ENCODE measurements at regions not wholly inside any gene's neighbourhood (a gene's known extent, or its start where the extent isn't known, plus 50 kb on each side); places are given as distances from the start of the nearest gene placed in this dataset.

DNA sequence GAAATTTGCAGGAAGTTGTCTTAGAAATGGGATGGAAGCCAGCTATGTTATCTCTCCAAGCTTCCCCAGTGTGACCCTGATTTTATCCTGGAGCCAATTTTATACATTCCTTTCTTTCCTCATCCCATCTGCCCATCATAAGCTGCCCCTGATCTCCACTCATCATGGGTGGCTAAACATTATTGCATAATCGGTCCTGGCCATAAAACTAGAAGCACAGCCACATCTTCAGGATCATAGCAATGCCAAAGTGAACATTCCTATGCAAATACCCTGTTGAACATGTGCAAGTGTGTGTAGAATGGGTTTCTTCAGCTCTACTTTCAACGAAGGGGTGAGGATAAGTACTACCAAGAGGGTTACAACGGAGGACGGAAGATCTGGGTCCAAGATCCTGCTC, 50.6 kb upstream of the COG2 start:
- no peak for DNase-seq
- H3K27ac ChIP-seq (ENCODE audit: insufficient read depth in 1 of 2, low read depth in 1 of 2, low read length in 2 of 2, poor library complexity in 1 of 2, severe bottlenecking in 2 of 2), result no peak overlapping the region
- H3K4me1 ChIP-seq (ENCODE audit: control extremely low read depth in 1 of 4, control insufficient read depth in 4 of 4, insufficient read depth in 4 of 4, low read length in 3 of 4), result no peaks in the 10 kb centered on the region
- no peaks in the 10 kb centered on the region for H3K36me3 ChIP-seq (ENCODE audit: control insufficient read depth in 4 of 4, insufficient read depth in 4 of 4, low read length in 3 of 4)
- H3K9me3 ChIP-seq (ENCODE audit: control extremely low read depth in 1 of 5, control insufficient read depth in 4 of 5, insufficient read depth in 2 of 5, low read depth in 1 of 5, low read length in 4 of 5), result peaks cover 0 to 9% (median 0%) of the 10 kb centered on the region in 5 experiments
- POLR2A ChIA-PET, result no interaction called here
- H3K4me3 ChIP-seq (ENCODE audit: control insufficient read depth in 1 of 7, extremely low read depth in 1 of 7, insufficient read depth in 4 of 7, low read depth in 2 of 7, low read length in 6 of 7), result no peak overlapping the region
- WGBS (ENCODE audit: insufficient coverage), result 95% methylated on average over 4 of the region's 4 CpGs
- CTCF ChIA-PET, result interaction anchor here (1.1 kb wide), 1 partner anchor 10 kb away, joined by 3 read pairs; no protein-coding TSS in a partner anchor
- H3K27me3 ChIP-seq (replicated peaks in 2 of 5; ENCODE audit: control insufficient read depth in 4 of 5, insufficient read depth in 5 of 5, low read length in 4 of 5), result peaks cover 0 to 12% (median 5%) of the 10 kb centered on the region in 5 experiments

GRCh38 chr1:230589951-230590350, 52.3 kb upstream of the COG2 start:
- Histone ChIP-seq H3K27me3 (replicated peaks in 2 of 5; ENCODE audit: control insufficient read depth in 4 of 5, insufficient read depth in 5 of 5, low read length in 4 of 5) (peaks cover 0 to 12% (median 5%) of the 10 kb centered on the region in 5 experiments), H3K4me1 (ENCODE audit: control extremely low read depth in 1 of 4, control insufficient read depth in 4 of 4, insufficient read depth in 4 of 4, low read length in 3 of 4) (no peaks in the 10 kb centered on the region), H3K9me3 (ENCODE audit: control extremely low read depth in 1 of 5, control insufficient read depth in 4 of 5, insufficient read depth in 2 of 5, low read depth in 1 of 5, low read length in 4 of 5) (peaks cover 0 to 12% (median 0%) of the 10 kb centered on the region in 5 experiments), H3K36me3 (ENCODE audit: control insufficient read depth in 4 of 4, insufficient read depth in 4 of 4, low read length in 3 of 4) (no peaks in the 10 kb centered on the region), H3K4me3 (ENCODE audit: control insufficient read depth in 1 of 7, extremely low read depth in 1 of 7, insufficient read depth in 4 of 7, low read depth in 2 of 7, low read length in 6 of 7) (no peak overlapping the region), H3K27ac (ENCODE audit: insufficient read depth in 1 of 2, low read depth in 1 of 2, low read length in 2 of 2, poor library complexity in 1 of 2, severe bottlenecking in 2 of 2) (no peak overlapping the region)
- DNase-seq, result no peak
- POLR2A ChIA-PET, result no interaction called here
- WGBS (ENCODE audit: insufficient coverage), result no CpG with 5 or more reads among the region's 2 CpGs
- CTCF ChIA-PET, result no interaction called here

DNA sequence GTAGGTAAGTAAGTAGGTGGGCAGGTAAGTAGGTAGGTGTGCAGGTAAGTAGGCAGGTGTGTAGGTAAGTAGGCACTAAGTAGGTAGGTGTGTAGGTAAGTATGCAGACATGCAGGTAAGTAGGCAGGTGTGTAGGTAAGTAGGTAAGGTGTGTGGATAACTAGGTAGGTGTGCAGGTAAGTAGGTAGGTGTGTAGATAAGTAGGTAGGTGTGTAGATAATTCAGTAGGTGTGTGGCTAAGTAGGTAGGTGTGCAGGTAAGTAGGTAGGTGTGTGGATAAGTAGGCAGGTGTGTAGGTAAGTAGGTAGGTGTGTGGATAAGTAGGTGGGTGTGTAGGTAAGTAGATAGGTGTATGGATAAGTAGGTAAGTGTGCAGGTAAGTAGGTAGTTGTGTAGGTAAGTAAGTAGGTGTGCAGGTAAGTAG, 53.9 kb upstream of the COG2 start:
- Histone ChIP-seq H3K4me3 (ENCODE audit: control insufficient read depth in 1 of 7, extremely low read depth in 1 of 7, insufficient read depth in 4 of 7, low read depth in 2 of 7, low read length in 6 of 7) (no peak overlapping the region), H3K27ac (ENCODE audit: insufficient read depth in 1 of 2, low read depth in 1 of 2, low read length in 2 of 2, poor library complexity in 1 of 2, severe bottlenecking in 2 of 2) (no peak overlapping the region), H3K4me1 (ENCODE audit: control extremely low read depth in 1 of 4, control insufficient read depth in 4 of 4, insufficient read depth in 4 of 4, low read length in 3 of 4) (no peaks in the 10 kb centered on the region), H3K27me3 (replicated peaks in 2 of 5; ENCODE audit: control insufficient read depth in 4 of 5, insufficient read depth in 5 of 5, low read length in 4 of 5) (peaks cover 0 to 10% (median 5%) of the 10 kb centered on the region in 5 experiments), H3K9me3 (ENCODE audit: control extremely low read depth in 1 of 5, control insufficient read depth in 4 of 5, insufficient read depth in 2 of 5, low read depth in 1 of 5, low read length in 4 of 5) (peaks cover 0 to 12% (median 0%) of the 10 kb centered on the region in 5 experiments), H3K36me3 (ENCODE audit: control insufficient read depth in 4 of 4, insufficient read depth in 4 of 4, low read length in 3 of 4) (no peaks in the 10 kb centered on the region)
- DNase-seq, result no peak
- CTCF ChIA-PET, result no interaction called here
- POLR2A ChIA-PET, result no interaction called here

GRCh38 chr1:230587061-230587460, 55.2 kb upstream of the COG2 start:
- no CpG with 5 or more reads among the region's 3 CpGs for whole genome bisulfite sequencing (ENCODE audit: insufficient coverage)
- no peaks in the 10 kb centered on the region for H3K36me3 ChIP-seq (ENCODE audit: control insufficient read depth in 4 of 4, insufficient read depth in 4 of 4, low read length in 3 of 4)
- POLR2A ChIA-PET, result no interaction called here

GRCh38 chr1:230584660-230585059, 57.6 kb upstream of the COG2 start:
- ChIA-PET CTCF (interaction anchor here (1.0 kb wide), 1 partner anchor 27 kb away, joined by 3 read pairs; no protein-coding TSS in a partner anchor), POLR2A (no interaction called here)
- Histone ChIP-seq H3K9me3 (ENCODE audit: control extremely low read depth in 1 of 5, control insufficient read depth in 4 of 5, insufficient read depth in 2 of 5, low read depth in 1 of 5, low read length in 4 of 5) (peaks cover 0 to 7% (median 1%) of the 10 kb centered on the region in 5 experiments), H3K4me1 (ENCODE audit: control extremely low read depth in 1 of 4, control insufficient read depth in 4 of 4, insufficient read depth in 4 of 4, low read length in 3 of 4) (no peaks in the 10 kb centered on the region), H3K27ac (ENCODE audit: insufficient read depth in 1 of 2, low read depth in 1 of 2, low read length in 2 of 2, poor library complexity in 1 of 2, severe bottlenecking in 2 of 2) (no peak overlapping the region), H3K4me3 (ENCODE audit: control insufficient read depth in 1 of 7, extremely low read depth in 1 of 7, insufficient read depth in 4 of 7, low read depth in 2 of 7, low read length in 6 of 7) (no peak overlapping the region), H3K36me3 (ENCODE audit: control insufficient read depth in 4 of 4, insufficient read depth in 4 of 4, low read length in 3 of 4) (no peaks in the 10 kb centered on the region), H3K27me3 (replicated peaks in 2 of 5; ENCODE audit: control insufficient read depth in 4 of 5, insufficient read depth in 5 of 5, low read length in 4 of 5) (peaks cover 0 to 6% (median 5%) of the 10 kb centered on the region in 5 experiments)
- no peak for DNase-seq

More at GRCh38 chr1:230587061-230587460, 55.2 kb upstream of the COG2 start:
- H3K4me1 ChIP-seq (ENCODE audit: control extremely low read depth in 1 of 4, control insufficient read depth in 4 of 4, insufficient read depth in 4 of 4, low read length in 3 of 4), result no peaks in the 10 kb centered on the region
- H3K27ac ChIP-seq (ENCODE audit: insufficient read depth in 1 of 2, low read depth in 1 of 2, low read length in 2 of 2, poor library complexity in 1 of 2, severe bottlenecking in 2 of 2), result no peak overlapping the region
- CTCF ChIA-PET, result no interaction called here
- H3K27me3 ChIP-seq (replicated peaks in 2 of 5; ENCODE audit: control insufficient read depth in 4 of 5, insufficient read depth in 5 of 5, low read length in 4 of 5), result peaks cover 0 to 9% (median 3%) of the 10 kb centered on the region in 5 experiments
- DNase-seq, result no peak
- peaks cover 0 to 8% (median 0%) of the 10 kb centered on the region in 5 experiments for H3K9me3 ChIP-seq (ENCODE audit: control extremely low read depth in 1 of 5, control insufficient read depth in 4 of 5, insufficient read depth in 2 of 5, low read depth in 1 of 5, low read length in 4 of 5)
- no peak overlapping the region for H3K4me3 ChIP-seq (ENCODE audit: control insufficient read depth in 1 of 7, extremely low read depth in 1 of 7, insufficient read depth in 4 of 7, low read depth in 2 of 7, low read length in 6 of 7)

- Histone ChIP-seq H3K36me3 (ENCODE audit: control insufficient read depth in 4 of 4, insufficient read depth in 4 of 4, low read length in 3 of 4) (no peaks in the 10 kb centered on the region), H3K4me3 (ENCODE audit: control insufficient read depth in 1 of 7, extremely low read depth in 1 of 7, insufficient read depth in 4 of 7, low read depth in 2 of 7, low read length in 6 of 7) (no peak overlapping the region), H3K27ac (ENCODE audit: insufficient read depth in 1 of 2, low read depth in 1 of 2, low read length in 2 of 2, poor library complexity in 1 of 2, severe bottlenecking in 2 of 2) (no peak overlapping the region), H3K9me3 (ENCODE audit: control extremely low read depth in 1 of 5, control insufficient read depth in 4 of 5, insufficient read depth in 2 of 5, low read depth in 1 of 5, low read length in 4 of 5) (peaks cover 0 to 7% (median 1%) of the 10 kb centered on the region in 5 experiments), H3K4me1 (ENCODE audit: control extremely low read depth in 1 of 4, control insufficient read depth in 4 of 4, insufficient read depth in 4 of 4, low read length in 3 of 4) (no peaks in the 10 kb centered on the region), H3K27me3 (replicated peaks in 2 of 5; ENCODE audit: control insufficient read depth in 4 of 5, insufficient read depth in 5 of 5, low read length in 4 of 5) (peaks cover 0 to 6% (median 3%) of the 10 kb centered on the region in 5 experiments)
- 86% methylated on average over 18 of the region's 19 CpGs for WGBS (ENCODE audit: insufficient coverage)
- POLR2A ChIA-PET, result no interaction called here
- DNase-seq, result no peak
- CTCF ChIA-PET, result interaction anchor here (1.1 kb wide), 1 partner anchor 10 kb away, joined by 3 read pairs; no protein-coding TSS in a partner anchor
Observed at GRCh38 chr1:230581446-230582079, 60.7 kb upstream of the COG2 start.

DNA sequence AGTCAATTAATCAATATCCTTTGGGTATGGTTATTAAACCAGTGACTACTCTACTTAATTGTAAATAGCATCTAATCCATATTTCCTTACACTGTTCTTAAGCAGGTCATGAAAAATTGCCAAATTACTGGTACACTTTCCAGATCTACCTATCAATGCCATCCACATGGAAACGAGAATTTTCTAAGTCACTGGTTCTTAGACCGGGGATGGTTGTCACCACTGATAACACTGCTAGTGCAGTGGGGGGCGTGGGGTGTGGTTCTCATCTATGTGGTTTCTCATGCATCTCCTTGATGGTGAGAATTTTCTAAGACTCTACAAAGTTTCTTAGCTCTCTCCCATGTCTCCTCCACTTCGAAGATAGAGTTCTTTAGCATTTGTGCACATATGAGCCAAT, 63.7 kb upstream of the COG2 start:
- Histone ChIP-seq H3K27ac (ENCODE audit: insufficient read depth in 1 of 2, low read depth in 1 of 2, low read length in 2 of 2, poor library complexity in 1 of 2, severe bottlenecking in 2 of 2) (no peak overlapping the region), H3K36me3 (ENCODE audit: control insufficient read depth in 4 of 4, insufficient read depth in 4 of 4, low read length in 3 of 4) (no peaks in the 10 kb centered on the region), H3K4me1 (ENCODE audit: control extremely low read depth in 1 of 4, control insufficient read depth in 4 of 4, insufficient read depth in 4 of 4, low read length in 3 of 4) (no peaks in the 10 kb centered on the region), H3K4me3 (ENCODE audit: control insufficient read depth in 1 of 7, extremely low read depth in 1 of 7, insufficient read depth in 4 of 7, low read depth in 2 of 7, low read length in 6 of 7) (no peak overlapping the region), H3K9me3 (ENCODE audit: control extremely low read depth in 1 of 5, control insufficient read depth in 4 of 5, insufficient read depth in 2 of 5, low read depth in 1 of 5, low read length in 4 of 5) (peaks cover 0 to 4% (median 1%) of the 10 kb centered on the region in 5 experiments), H3K27me3 (replicated peaks in 2 of 5; ENCODE audit: control insufficient read depth in 4 of 5, insufficient read depth in 5 of 5, low read length in 4 of 5) (peaks cover 0 to 6% (median 3%) of the 10 kb centered on the region in 5 experiments)
- 100% methylated on average over 3 of the region's 4 CpGs for WGBS (ENCODE audit: insufficient coverage)
- no peak for DNase-seq
- ChIA-PET POLR2A (no interaction called here), CTCF (no interaction called here)

Data from common myeloid progenitor, CD34-positive (primary cell).